ENCODE measurements at regions not wholly inside any gene's neighbourhood (a gene's known extent, or its start where the extent isn't known, plus 50 kb on each side); places are given as distances from the start of the nearest gene placed in this dataset.

- DNase-seq, result peak; percentile 57
- Histone ChIP-seq H3K27me3 (replicated peaks) (no peaks in the 10 kb centered on the region), H3K4me3 (ENCODE audit: low read depth, low read length) (no peak overlapping the region), H3K36me3 (replicated peaks) (no peaks in the 10 kb centered on the region), H3K27ac (no peak overlapping the region)
- in situ Hi-C loops (cut with HindIII; ENCODE audit: low pct_ligation_motif_present, low sequenced_read_pairs), result no loop called here
- TF ChIP-seq CTCF (IDR thresholded peaks at IDR 0.05; ENCODE audit: low read depth, low read length, missing control alignments), result no peak
Observed at GRCh38 chr4:143273160-143273917, 63.3 kb upstream of the GAB1 start.

- no peak overlapping the region for H3K4me3 ChIP-seq (ENCODE audit: low read depth, low read length)
- H3K36me3 ChIP-seq (replicated peaks), result no peaks in the 10 kb centered on the region
- DNase-seq, result no peak
- in situ Hi-C loops (cut with HindIII; ENCODE audit: low pct_ligation_motif_present, low sequenced_read_pairs), result no loop called here
- no peaks in the 10 kb centered on the region for H3K27me3 ChIP-seq (replicated peaks)
- TF ChIP-seq CTCF (IDR thresholded peaks at IDR 0.05; ENCODE audit: low read depth, low read length, missing control alignments), result no peak
- no peak overlapping the region for H3K27ac ChIP-seq
Observed at GRCh38 chr4:143280861-143281260, 55.8 kb upstream of the GAB1 start.

GRCh38 chr4:143281507-143282190, 55.0 kb upstream of the GAB1 start:
- no peak for TF ChIP-seq CTCF (IDR thresholded peaks at IDR 0.05; ENCODE audit: low read depth, low read length, missing control alignments)
- in situ Hi-C loops (cut with HindIII; ENCODE audit: low pct_ligation_motif_present, low sequenced_read_pairs), result no loop called here
- H3K36me3 ChIP-seq (replicated peaks), result no peaks in the 10 kb centered on the region
- DNase-seq, result no peak
- H3K27ac ChIP-seq, result no peak overlapping the region
- H3K27me3 ChIP-seq (replicated peaks), result no peaks in the 10 kb centered on the region
- H3K4me3 ChIP-seq (ENCODE audit: low read depth, low read length), result no peak overlapping the region

- Histone ChIP-seq H3K36me3 (replicated peaks) (no peaks in the 10 kb centered on the region), H3K4me3 (ENCODE audit: low read depth, low read length) (no peak overlapping the region), H3K27me3 (replicated peaks) (no peaks in the 10 kb centered on the region), H3K27ac (no peak overlapping the region)
- no peak for TF ChIP-seq CTCF (IDR thresholded peaks at IDR 0.05; ENCODE audit: low read depth, low read length, missing control alignments)
- no peak for DNase-seq
- in situ Hi-C loops (cut with HindIII; ENCODE audit: low pct_ligation_motif_present, low sequenced_read_pairs), result no loop called here
Observed at GRCh38 chr4:143282211-143282707, 54.4 kb upstream of the GAB1 start.

- in situ Hi-C loops (cut with HindIII; ENCODE audit: low pct_ligation_motif_present, low sequenced_read_pairs), result no loop called here
- TF ChIP-seq CTCF (IDR thresholded peaks at IDR 0.05; ENCODE audit: low read depth, low read length, missing control alignments), result no peak
- Histone ChIP-seq H3K27me3 (replicated peaks) (no peaks in the 10 kb centered on the region), H3K36me3 (replicated peaks) (no peaks in the 10 kb centered on the region), H3K4me3 (ENCODE audit: low read depth, low read length) (no peak overlapping the region), H3K27ac (peak overlapping the region; percentile 74)
- DNase-seq, result no peak
Observed at GRCh38 chr4:143285696-143286437, 50.8 kb upstream of the GAB1 start.

Measured in brain microvascular endothelial cell (primary cell).